HG02642 (cell line): ENCODE measurements at regions not wholly inside any gene's neighbourhood (a gene's known extent, or its start where the extent isn't known, plus 50 kb on each side); places are given as distances from the start of the nearest gene placed in this dataset.
A peak's percentile ranks its signal among the peaks of the same experiment; 100 is the strongest.
"Not testable (repeated sequence)": the region's sequence is repeated elsewhere in the genome, so short reads cannot be mapped to it uniquely, and the experiment has no call there.

Experiments
- ATAC-seq: cut with Tn5 transposase; IDR thresholded peaks from one replicate; pipeline ENCODE4 v1.9.1; 2021; ENCODE audit warnings: mild to moderate bottlenecking; ENCODE audit not compliant: unreplicated experiment, poor library complexity

- no peak for ATAC-seq
Observed at GRCh38 chr3:103127098-103127630, 692.3 kb downstream of the ZPLD1 start.

GRCh38 chr3:103127737-103128136, 692.9 kb downstream of the ZPLD1 start:
- ATAC-seq, result peak; percentile 90

- ATAC-seq, result peak; percentile 72
Observed at GRCh38 chr3:103134023-103134724, 699.4 kb downstream of the ZPLD1 start.

GRCh38 chr3:103136621-103137020, 701.8 kb downstream of the ZPLD1 start:
- ATAC-seq, result no peak

DNA sequence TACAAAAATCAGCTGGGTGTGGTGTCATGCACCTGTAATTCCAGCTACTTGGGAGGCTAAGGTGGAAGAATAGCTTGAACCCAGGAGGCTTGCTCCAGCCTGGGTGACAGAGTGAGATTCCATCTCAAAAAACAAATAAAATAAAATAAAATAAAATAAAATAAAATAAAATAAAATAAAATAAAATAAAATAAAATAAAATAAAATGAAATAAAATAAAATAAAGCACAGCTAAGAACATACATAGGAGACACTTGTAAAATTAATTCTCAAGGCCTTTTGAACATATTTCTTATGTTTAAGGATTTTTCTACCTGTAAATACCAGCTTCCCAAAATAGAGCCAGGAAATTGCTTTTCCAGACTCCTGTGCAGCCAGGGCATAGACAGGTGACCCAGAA, 703.0 kb downstream of the ZPLD1 start:
- no peak for ATAC-seq

GRCh38 chr3:103158183-103158582, 723.4 kb downstream of the ZPLD1 start:
- no peak for ATAC-seq

GRCh38 chr3:103166890-103167289, 732.1 kb downstream of the ZPLD1 start:
- no peak for ATAC-seq

- ATAC-seq, result no peak
Observed at GRCh38 chr3:103167850-103168249, 733.0 kb downstream of the ZPLD1 start.

DNA sequence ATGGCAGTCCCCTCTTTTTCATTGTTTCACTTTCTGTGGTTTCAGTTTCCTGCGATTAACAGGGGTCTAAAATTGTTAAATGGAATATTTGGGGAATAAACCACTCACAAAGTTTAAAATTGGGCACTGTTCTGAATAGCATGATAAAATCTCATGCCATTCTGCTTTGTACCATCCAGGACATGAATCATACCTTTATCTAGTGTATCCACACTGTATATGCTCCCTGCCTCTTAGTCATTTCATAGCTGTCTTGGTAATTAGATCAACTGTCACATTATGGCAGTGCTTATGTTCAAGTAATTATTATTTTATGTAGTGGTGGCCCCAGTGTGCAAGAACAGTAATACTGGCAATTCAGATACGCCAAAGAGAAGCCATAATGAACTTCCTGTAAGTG, 734.5 kb downstream of the ZPLD1 start:
- no peak for ATAC-seq

DNA sequence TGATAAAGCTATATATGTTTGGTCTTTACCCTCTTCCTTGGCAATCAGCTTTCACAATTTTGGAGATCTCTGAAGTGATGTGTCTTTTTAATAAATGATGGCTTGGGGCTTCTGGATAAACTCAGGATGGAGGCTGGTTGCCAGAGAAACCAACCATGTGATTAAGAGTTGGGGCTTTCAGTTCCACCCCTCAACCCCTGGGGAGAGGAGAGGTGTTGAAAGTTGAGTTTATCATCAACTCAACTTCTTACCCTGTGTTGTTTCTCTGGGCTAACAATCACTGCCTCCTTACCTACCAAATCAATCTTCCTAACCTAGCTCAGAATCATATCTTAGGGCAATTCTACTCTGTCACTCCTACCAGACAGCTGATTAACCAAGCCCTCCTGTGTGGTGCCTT, 735.8 kb downstream of the ZPLD1 start:
- ATAC-seq, result peak; percentile 70

GRCh38 chr3:103173940-103174339, 739.1 kb downstream of the ZPLD1 start:
- ATAC-seq, result no peak

DNA sequence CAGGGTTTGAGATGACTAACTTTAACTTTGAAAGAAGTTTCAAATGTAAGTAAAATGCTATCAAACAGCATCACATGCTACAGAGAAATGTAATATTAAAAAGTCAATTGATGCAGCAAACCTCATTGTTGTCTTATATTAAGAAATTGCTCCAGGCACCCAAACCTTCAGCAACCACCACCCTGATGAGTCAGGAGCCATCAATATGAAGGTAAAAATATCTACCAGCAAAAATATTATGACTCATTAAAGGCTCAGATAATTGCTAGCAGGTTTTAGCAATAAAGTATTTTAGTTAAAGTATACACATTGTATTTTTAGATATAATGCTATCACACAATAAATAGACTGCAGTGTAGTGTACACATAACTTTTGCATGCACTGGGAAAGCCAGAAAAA, 746.3 kb downstream of the ZPLD1 start:
- no peak for ATAC-seq

GRCh38 chr3:103184772-103185171, 750.0 kb downstream of the ZPLD1 start:
- no peak for ATAC-seq

DNA sequence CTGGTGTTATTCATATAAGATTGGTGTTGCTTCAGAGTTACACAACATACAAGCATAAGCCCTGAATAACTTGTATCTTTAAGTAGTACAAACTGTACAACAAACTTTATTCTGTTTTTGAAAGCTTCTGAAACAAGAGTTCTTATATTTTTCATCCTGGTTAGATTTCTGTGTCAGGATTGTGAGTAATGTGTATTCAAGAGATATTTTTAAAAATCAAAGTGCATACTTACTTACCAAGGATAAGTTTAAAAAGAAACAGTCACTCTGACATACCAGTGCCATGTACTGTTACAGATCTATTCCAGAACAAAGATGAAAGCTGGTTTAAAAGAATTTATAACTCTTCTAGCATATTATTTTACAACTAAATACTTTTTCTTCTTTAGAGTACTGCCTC, 755.1 kb downstream of the ZPLD1 start:
- ATAC-seq, result no peak

- no peak for ATAC-seq
Observed at GRCh38 chr3:103195216-103195615, 760.4 kb downstream of the ZPLD1 start.

DNA sequence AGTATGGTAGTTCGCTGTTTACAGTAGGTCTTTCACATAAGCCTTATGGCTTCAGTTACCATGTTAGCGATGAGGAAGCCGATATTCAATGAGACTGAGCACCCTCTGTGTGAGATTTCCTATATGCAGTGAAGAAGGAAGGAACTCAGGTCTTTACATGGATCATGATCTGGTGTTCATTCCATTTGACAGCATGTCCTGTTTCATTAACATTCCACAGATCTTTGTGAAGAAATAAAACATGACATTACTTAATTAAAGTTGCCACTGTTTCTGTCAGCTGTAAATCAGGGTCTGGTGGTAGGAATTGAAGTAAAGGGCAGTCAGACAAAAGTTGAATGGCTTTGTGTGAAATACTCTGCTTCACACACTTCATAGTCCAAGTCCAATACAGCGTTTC, 768.6 kb downstream of the ZPLD1 start:
- ATAC-seq, result no peak

DNA sequence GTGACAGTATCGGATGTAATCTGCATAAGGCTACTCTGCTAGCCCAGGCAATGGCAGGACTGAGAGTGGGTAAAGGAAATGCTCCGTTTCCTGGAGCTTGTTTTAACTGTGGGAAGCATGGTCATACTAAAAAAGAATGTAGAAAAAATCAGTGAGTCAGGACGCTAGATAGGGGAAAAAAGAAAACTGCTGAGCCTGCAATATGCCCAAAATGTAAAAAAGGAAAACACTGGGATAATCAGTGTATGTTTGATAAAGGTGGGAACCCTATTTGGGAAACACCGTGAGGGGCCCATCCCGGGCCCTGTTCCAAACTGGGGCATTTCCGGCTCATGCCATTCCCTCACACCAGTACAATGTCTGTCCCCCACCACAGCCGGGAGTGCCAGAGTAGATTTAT, 775.8 kb downstream of the ZPLD1 start:
- no peak for ATAC-seq

DNA sequence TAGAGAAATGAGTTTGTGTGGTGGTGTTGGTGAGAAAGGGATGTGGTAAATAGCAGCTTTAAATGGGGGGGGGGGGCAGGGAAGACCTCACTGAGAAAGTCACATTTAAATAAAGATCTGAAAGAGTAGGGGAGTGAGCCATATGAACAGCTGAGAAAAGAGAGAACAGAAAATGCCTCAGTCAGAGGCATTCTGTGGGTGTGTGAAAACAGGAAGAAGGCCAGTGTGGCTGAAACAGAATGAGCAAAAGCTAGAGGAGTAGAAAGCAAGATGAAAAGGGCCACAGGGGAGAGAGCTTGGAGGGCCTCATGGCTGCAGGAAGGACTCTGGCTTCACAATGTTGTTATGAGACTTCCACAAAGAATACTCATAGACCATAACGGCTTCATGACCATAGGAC, 783.3 kb downstream of the ZPLD1 start:
- peak; percentile 100 for ATAC-seq

DNA sequence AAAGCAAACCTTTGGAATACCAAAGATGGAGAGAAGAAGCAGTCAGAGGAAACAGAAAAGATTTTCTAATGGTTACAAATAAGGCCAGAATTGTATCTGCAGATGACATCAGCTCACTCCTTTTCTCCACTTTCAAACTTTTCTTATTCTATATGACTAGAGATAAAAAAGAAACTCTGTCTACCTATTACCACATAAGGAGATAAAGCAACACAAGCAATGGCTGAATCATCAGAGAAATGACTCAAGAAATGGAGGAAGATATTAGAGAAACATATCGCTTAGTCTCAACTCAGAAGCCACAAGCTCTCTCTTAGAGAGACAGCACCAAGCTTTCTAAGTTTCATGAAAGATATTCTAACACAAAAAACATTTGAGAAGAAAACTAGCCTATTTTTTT, 784.0 kb downstream of the ZPLD1 start:
- no peak for ATAC-seq

DNA sequence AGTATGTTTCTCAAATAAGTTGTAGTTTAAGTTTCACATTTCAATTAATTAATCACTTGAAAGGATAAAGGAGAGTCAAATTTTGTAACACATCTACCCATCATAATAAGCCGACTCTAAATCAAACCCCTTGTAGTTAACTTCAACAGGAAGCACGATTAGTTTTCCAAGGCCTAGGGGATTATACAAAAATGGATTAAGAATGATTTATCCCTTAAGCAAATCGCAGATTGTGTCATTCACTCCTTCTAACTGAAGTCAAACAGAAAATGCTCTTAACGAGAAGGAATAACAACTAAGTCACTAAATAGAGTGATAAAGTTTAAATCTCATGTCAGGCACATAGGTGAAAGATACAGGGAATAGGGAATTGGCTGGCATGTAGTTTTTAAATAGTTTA, 792.8 kb downstream of the ZPLD1 start:
- ATAC-seq, result no peak

- no peak for ATAC-seq
Observed at GRCh38 chr3:103247459-103247858, 812.6 kb downstream of the ZPLD1 start.

- not testable (repeated sequence) for ATAC-seq
Observed at GRCh38 chr3:103254827-103255226, 820.0 kb downstream of the ZPLD1 start.
